NOMO-1 (cell line): ENCODE measurements at regions not wholly inside any gene's neighbourhood (a gene's known extent, or its start where the extent isn't known, plus 50 kb on each side); places are given as distances from the start of the nearest gene placed in this dataset.

ENCODE experiments used
- DNase-seq, 2 experiments: peaks; one replicate each; lab custom pipeline; 2025; ENCODE audit not compliant: unreplicated experiment in 2 of 2; lab: John Stamatoyannopoulos, UW

GRCh38 chr2:5412001-5412400 is 280.2 kb upstream of the SOX11 start:
- DNase-seq = no peak

- no peak for DNase-seq
These were observed 258.3 kb upstream of the SOX11 start for GRCh38 chr2:5433855-5434254.

DNA sequence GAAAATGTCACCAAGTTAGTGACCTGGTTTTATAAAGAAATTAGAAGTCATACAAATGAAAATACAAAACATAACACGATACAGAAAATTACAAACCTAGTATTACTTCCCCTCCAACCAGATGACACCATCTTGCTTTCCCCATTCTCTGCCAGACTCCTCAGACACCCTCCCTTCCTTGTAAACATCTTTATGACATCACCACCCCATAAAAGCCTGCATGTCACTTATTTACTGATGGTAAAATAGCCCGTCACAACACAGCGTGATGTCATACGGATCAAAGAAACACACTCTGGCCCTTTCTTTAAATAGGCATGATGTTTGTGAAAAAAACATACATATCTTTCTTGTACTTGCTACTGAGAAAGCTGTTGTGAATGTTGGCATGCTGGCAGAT is 254.8 kb upstream of the SOX11 start:
- no peak for DNase-seq

DNA sequence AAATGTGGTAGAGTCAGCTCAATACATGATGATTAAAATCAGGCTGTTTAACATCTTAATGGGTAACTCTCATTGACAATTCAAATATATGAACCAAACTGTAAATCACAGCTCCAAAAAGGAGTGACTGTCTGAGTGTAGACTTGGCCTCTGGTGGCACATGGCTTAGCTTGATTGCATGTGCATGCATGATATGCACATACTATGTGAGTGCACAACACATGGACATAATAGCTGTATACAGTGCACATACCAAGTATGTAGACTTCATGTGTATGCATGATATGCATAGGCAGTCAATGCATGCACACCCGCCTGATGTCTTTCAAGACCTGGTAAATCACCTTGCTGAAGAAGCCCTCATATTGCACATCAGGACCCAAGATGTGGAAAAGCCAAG is 252.0 kb upstream of the SOX11 start:
- DNase-seq = no peak

DNA sequence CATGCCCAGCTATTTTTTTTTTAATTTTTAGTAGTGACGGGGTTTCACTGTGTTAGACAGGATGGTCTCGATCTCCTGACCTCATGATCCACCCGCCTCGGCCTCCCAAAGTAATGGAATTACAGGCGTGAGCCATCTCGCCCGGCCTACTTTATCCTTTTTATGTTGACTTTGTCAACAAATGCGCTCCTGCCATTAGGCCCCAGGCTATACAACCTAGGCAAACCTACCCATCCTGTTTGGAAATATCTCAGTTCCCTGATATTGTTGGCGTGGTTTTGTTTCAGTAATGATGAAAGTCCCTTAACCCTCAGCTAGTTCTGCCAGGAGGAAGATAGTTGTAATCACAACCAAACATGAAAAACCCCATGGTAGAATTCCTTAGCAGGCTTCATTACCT is 249.4 kb upstream of the SOX11 start:
- no peak for DNase-seq

DNA sequence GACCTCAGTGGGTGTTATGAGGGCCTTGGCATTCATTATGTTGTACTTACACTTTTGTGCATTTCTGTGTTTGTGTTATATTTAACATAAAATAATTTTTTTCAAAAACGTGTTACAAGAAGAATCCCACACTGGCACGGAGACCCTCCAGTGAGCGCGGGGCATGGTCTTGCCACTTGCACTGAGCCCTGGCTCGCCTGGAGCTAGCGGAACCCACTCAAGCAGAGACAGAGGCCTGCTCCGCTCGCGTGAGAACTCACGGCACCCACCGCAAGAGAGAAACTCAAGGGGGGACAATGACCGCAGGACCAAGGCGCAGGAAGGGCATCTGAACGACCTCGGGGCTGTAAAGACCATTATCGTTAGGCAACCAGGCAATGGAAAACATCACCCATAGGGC is 248.0 kb upstream of the SOX11 start:
- DNase-seq = no peak

GRCh38 chr2:5444854-5445253 is 247.3 kb upstream of the SOX11 start:
- no peak for DNase-seq

DNA sequence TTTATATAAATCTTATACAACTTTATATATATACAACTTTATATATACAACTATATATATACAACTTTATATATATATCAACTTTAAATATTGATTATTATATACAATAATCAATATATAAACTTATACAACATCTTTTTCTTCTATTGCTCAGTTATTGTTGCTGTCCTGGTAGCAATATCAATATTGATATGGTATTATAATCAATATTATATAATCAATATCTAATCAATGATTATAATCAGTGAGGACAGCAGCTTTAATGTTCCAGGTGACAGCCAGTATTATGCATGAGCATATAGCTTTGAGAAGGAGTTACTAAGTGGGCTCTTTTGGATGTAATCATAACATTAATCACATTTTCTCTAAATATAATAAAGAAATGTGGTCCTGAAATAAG is 242.3 kb upstream of the SOX11 start:
- DNase-seq = no peak

DNA sequence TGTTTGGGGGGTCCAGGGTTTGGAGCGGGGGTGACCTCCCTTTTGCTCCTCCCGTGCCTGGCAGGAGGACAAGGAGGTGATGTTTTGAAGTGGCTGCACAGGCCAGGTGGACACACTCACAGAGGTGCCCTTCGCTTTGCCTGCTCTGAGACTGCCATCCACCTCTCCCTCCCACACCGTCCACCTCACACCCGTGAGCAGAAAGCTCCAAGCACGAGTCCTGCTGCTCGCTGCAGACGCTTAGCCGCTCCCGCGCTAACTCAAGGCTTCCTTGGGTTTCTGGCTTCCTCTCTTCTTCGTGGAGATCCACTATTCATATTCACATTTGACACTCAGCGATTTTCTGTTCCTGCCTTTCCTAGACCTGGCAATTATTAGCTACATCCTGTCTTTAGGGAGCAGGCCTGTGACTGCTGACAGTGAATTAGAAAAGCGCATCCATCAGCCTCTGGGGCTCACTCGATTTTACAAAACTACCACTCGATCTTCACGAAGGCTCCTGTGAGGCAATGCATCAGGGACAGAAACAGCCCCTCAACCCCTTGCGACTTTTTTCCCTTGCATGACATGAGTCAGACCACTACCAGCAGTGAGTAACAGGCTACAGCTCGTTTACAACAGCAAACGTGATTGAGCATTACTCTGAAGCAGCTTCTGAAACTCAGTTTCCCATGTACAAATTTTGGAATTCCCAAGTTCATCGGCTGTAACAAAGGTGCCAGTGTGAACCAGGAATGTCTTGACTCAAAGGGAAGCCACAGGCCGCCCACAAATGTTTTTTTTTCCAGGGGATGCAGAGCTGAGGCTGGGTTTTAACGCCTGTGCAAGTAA is 238.7 kb upstream of the SOX11 start:
- no peak for DNase-seq

GRCh38 chr2:5454051-5454390 is 238.2 kb upstream of the SOX11 start:
- DNase-seq = no peak

DNA sequence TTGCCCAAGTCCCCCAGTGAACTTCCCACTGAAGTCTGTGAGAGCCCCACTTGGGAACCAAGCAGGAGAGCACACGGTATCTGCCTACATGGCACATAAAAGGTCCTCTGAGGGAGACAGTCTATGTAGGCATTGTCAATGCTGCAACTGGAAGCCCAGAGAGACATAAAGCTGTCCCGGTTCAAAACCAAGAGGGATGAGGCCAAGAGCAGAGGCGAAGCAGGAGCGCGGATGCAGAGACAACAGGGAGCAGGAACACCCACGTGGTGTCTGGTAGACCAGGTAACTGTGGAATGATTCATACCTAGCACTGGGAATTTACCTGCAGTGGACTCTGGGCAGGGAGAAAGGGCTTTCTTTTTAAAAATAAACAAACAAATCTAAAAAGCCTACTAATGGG is 233.1 kb upstream of the SOX11 start:
- DNase-seq = no peak

DNA sequence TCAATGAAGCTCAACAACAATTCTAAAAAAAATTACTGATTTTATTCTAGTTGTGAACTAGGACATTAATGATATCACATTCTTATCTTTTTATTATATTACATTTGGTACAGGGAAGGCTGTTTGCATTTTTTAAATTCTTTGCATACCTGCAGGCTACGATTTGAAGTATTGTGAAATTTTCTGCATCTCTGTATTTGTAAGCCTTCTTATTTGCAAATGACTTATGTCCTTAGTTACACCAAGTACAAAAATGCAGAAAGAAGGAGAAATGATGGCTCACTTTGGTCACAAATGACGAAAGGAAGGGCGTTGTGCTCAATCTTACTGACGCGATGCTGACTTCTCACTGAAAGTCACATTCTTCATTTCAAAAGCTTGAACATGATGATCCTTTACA is 227.5 kb upstream of the SOX11 start:
- DNase-seq = no peak

GRCh38 chr2:5465859-5466258 is 226.3 kb upstream of the SOX11 start:
- DNase-seq = no peak

- DNase-seq = no peak
These were observed 224.8 kb upstream of the SOX11 start for GRCh38 chr2:5467178-5467905.

DNA sequence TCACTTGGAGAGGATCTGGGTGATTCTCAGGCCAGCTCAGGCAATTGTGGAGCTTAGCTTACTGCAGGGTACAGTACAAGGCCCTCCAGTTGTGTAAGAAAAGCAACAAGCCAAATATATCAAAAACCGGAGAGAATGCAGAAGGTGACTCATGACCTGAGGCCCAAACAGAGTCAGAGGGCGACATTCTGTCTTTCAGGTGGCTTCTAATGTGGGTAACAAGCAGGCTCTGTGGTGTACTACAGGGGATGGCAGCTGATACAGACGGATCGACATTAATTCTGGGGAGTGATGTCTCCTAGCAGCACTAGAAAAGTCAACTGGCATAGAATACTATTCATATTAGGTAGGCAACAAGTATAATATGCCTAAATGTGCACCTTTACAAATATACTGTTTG is 219.5 kb upstream of the SOX11 start:
- DNase-seq = no peak

GRCh38 chr2:5473635-5474034 is 218.5 kb upstream of the SOX11 start:
- DNase-seq = no peak

- no peak for DNase-seq
These were observed 217.5 kb upstream of the SOX11 start for GRCh38 chr2:5474716-5475115.

GRCh38 chr2:5479265-5479928 is 212.8 kb upstream of the SOX11 start:
- DNase-seq = no peak

- peak; percentile 53 to 73 for DNase-seq
These were observed 209.3 kb upstream of the SOX11 start for GRCh38 chr2:5482929-5483331.

DNA sequence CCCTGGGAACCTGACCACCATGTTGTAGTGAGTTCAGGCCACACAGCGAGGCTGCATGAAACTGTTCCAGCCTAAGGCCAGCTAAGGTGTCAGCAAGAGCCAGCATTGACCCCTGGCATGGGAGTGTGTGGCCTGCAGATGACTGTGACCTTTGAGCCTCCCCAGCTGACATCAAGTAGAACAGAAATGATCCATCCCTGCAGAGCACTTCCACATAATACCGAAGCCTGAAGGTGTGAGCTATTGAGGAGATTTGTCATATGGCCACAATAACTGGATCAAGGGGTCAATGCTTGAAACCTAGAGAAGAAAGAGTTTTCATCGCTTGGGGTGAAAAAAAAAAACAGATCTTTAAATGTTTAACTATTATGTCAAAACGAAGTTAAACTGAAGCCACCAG is 207.3 kb upstream of the SOX11 start:
- no peak for DNase-seq

- DNase-seq = no peak
These were observed 200.7 kb upstream of the SOX11 start for GRCh38 chr2:5491523-5491922.

DNA sequence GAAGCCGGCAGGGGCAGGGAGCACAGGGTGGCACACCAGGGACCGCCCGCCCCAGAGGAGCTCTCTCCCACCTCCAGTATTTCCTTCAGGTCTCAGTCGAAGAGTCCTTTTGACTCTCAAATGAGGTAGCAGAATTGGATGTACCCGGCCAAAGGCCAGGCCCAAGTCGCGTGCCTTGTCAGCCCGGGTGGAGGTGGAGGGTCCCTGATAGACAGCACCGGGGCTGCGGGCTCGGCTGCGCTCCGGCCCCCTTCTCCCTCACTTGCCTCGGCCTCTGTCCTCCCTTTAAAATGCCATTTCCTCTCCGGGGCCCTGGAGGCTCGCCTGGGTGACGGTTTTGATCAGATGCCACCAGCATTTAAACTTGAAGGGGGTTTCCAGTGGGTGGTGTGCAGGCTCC is 198.9 kb upstream of the SOX11 start:
- DNase-seq = no peak
